LNCAP (cell line): ENCODE measurements at regions not wholly inside any gene's neighbourhood (a gene's known extent, or its start where the extent isn't known, plus 50 kb on each side); places are given as distances from the start of the nearest gene placed in this dataset.

Experiments used
- CTCF ChIP-seq: fragments of 450-650 bp; IDR thresholded peaks from 2 replicates; pipeline ENCODE4 v1.5.1; 2017; ENCODE audit warnings: mild to moderate bottlenecking

- no peak for TF ChIP-seq CTCF
Measured at GRCh38 chr11:112345166-112345565, 84.5 kb upstream of the PLET1 start.

GRCh38 chr11:112345706-112346105, 85.0 kb upstream of the PLET1 start:
- no peak for TF ChIP-seq CTCF

GRCh38 chr11:112346586-112346985, 85.9 kb upstream of the PLET1 start:
- TF ChIP-seq CTCF = no peak

GRCh38 chr11:112348480-112349029, 87.9 kb upstream of the PLET1 start:
- no peak for TF ChIP-seq CTCF

- TF ChIP-seq CTCF = no peak
Measured at GRCh38 chr11:112352907-112353306, 92.2 kb upstream of the PLET1 start.

- no peak for TF ChIP-seq CTCF
Measured at GRCh38 chr11:112354364-112354763, 93.7 kb upstream of the PLET1 start.

- TF ChIP-seq CTCF = peak; percentile 41; the same call in 1 of the 2 replicates
Measured at GRCh38 chr11:112355726-112356125, 95.1 kb upstream of the PLET1 start.

- no peak for TF ChIP-seq CTCF
Measured at GRCh38 chr11:112357488-112357887, 96.8 kb upstream of the PLET1 start.
